Keratinocyte (primary cell): ENCODE measurements at regions not wholly inside any gene's neighbourhood (a gene's known extent, or its start where the extent isn't known, plus 50 kb on each side); places are given as distances from the start of the nearest gene placed in this dataset.

Experiments
- EZH2 ChIP-seq: IDR thresholded peaks from one replicate; pipeline ENCODE4 v1.6.1; 2012; ENCODE audit warnings: inconsistent platforms, mild to moderate bottlenecking, low read length, moderate library complexity
- TF ChIP-seq, protein P1 (sequence below), 3 experiments: IDR thresholded peaks in 1 of 3; conservative IDR thresholded peaks in 1 of 3; optimal IDR thresholded peaks in 1 of 3; 2 replicates in 2 of 3; 3 replicates in 1 of 3; pipeline versions ENCODE3 to v1.5.1; 2011; ENCODE audit warnings: low read length in 3 of 3, mild to moderate bottlenecking in 3 of 3, moderate library complexity in 2 of 3, control low read depth in 1 of 3, inconsistent platforms in 1 of 3; ENCODE audit not compliant: insufficient read depth in 2 of 3; ENCODE audit errors: extremely low read depth in 1 of 3

- TF ChIP-seq, protein P1, sequence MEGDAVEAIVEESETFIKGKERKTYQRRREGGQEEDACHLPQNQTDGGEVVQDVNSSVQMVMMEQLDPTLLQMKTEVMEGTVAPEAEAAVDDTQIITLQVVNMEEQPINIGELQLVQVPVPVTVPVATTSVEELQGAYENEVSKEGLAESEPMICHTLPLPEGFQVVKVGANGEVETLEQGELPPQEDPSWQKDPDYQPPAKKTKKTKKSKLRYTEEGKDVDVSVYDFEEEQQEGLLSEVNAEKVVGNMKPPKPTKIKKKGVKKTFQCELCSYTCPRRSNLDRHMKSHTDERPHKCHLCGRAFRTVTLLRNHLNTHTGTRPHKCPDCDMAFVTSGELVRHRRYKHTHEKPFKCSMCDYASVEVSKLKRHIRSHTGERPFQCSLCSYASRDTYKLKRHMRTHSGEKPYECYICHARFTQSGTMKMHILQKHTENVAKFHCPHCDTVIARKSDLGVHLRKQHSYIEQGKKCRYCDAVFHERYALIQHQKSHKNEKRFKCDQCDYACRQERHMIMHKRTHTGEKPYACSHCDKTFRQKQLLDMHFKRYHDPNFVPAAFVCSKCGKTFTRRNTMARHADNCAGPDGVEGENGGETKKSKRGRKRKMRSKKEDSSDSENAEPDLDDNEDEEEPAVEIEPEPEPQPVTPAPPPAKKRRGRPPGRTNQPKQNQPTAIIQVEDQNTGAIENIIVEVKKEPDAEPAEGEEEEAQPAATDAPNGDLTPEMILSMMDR (optimal IDR thresholded peaks at IDR 0.05 in 1 of 3, IDR thresholded peaks at IDR 0.05 in 1 of 3, conservative IDR thresholded peaks at IDR 0.05 in 1 of 3; ENCODE audit: extremely low read depth in 1 of 3, insufficient read depth in 2 of 3, low read length in 3 of 3), result no peak
- TF ChIP-seq EZH2, result no peak
Observed at GRCh38 chr4:174023641-174024040, 259.8 kb downstream of the FBXO8 start.
